ENCODE measurements at regions not wholly inside any gene's neighbourhood (a gene's known extent, or its start where the extent isn't known, plus 50 kb on each side); places are given as distances from the start of the nearest gene placed in this dataset.

DNA sequence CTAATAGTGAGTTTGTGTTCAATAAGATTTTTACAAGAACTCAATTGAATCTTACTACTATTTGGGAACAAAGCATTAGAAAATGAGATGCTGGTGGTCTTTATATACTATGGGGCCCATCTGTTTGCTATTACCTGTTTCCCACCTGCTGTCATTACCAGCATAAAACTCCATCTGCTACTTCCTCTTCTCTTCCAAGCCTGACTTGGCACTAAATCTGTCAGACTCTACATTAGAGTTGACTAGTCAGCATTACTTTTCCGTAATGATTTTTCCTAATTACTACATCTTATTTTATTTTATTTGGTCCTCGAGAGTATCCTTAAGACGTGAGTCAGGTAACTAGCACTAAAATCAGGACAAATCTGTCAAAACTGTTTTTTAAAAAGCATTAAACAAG is 68.1 kb upstream of the KRR1 start:
- TF ChIP-seq CTCF (IDR thresholded peaks at IDR 0.05; ENCODE audit: borderline replicate concordance, extremely low read depth, insufficient read depth) = no peak
- H3K4me3 ChIP-seq (ENCODE audit: low read length in 3 of 3) = no peak overlapping the region
- intact Hi-C loops (cut with DNase I) = no loop called here
- no peak overlapping the region for H3K27ac ChIP-seq (ENCODE audit: low read depth in 2 of 2, low read length in 2 of 2)
- H3K27me3 ChIP-seq (ENCODE audit: control insufficient read depth, insufficient read depth, low read length) = no peaks in the 10 kb centered on the region
- H3K9ac ChIP-seq (ENCODE audit: low read length in 3 of 3) = no peak overlapping the region
- DNase-seq (no peak), FAIRE-seq (no peak)
- H3K9me3 ChIP-seq (ENCODE audit: control insufficient read depth in 2 of 3, insufficient read depth in 1 of 3, low read length in 3 of 3) = no peaks in the 10 kb centered on the region
- H3K36me3 ChIP-seq (ENCODE audit: control insufficient read depth in 2 of 3, insufficient read depth in 3 of 3, low read length in 3 of 3) = no peaks in the 10 kb centered on the region
- H3K4me1 ChIP-seq (ENCODE audit: control insufficient read depth in 2 of 3, insufficient read depth in 2 of 3, low read depth in 1 of 3, low read length in 3 of 3) = no peaks in the 10 kb centered on the region

DNA sequence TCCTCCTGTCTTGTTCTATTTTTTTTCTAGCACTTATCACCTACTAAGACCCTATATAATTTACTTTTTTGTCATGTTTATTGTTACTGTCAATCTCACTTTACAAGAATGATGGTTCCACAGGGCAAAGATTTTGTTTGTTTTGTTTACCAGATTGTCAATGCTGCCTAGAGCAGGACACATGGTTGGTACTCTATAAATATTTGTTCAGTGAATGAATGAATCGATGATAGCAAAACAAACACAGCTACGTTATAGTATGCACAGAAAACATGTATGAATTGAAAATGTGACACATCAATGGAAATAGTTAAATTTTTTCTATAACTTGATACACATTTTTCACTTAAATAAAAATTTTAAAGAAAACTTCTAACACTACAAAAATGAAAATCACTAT is 67.1 kb upstream of the KRR1 start:
- no peaks in the 10 kb centered on the region for H3K27me3 ChIP-seq (ENCODE audit: control insufficient read depth, insufficient read depth, low read length)
- H3K36me3 ChIP-seq (ENCODE audit: control insufficient read depth in 2 of 3, insufficient read depth in 3 of 3, low read length in 3 of 3) = no peaks in the 10 kb centered on the region
- H3K27ac ChIP-seq (ENCODE audit: low read depth in 2 of 2, low read length in 2 of 2) = no peak overlapping the region
- H3K4me1 ChIP-seq (ENCODE audit: control insufficient read depth in 2 of 3, insufficient read depth in 2 of 3, low read depth in 1 of 3, low read length in 3 of 3) = no peaks in the 10 kb centered on the region
- H3K4me3 ChIP-seq (ENCODE audit: low read length in 3 of 3) = no peak overlapping the region
- FAIRE-seq (no peak), DNase-seq (no peak)
- no peaks in the 10 kb centered on the region for H3K9me3 ChIP-seq (ENCODE audit: control insufficient read depth in 2 of 3, insufficient read depth in 1 of 3, low read length in 3 of 3)
- intact Hi-C loops (cut with DNase I) = no loop called here
- no peak for TF ChIP-seq CTCF (IDR thresholded peaks at IDR 0.05; ENCODE audit: borderline replicate concordance, extremely low read depth, insufficient read depth)
- H3K9ac ChIP-seq (ENCODE audit: low read length in 3 of 3) = no peak overlapping the region

DNA sequence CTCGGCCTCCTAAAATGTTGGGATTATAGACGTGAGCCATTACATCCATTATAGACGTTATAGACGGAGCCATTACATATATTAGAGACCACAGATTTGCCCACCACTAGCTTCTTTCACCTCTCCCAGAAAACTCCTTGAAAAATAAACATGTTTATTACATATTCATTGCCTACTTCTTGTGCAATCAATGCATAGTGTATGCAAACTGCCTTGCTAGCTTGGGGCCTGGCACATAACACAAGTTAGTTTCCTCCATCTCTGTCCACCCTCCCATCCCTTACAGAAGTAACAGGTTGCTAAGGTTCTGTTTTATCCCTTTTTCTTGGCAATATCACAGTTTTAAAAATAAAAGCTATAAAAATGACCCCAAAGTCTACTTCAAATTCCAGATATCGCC is 66.4 kb upstream of the KRR1 start:
- DNase-seq (no peak), FAIRE-seq (no peak)
- Histone ChIP-seq H3K9ac (ENCODE audit: low read length in 3 of 3) (no peak overlapping the region), H3K27ac (ENCODE audit: low read depth in 2 of 2, low read length in 2 of 2) (no peak overlapping the region), H3K36me3 (ENCODE audit: control insufficient read depth in 2 of 3, insufficient read depth in 3 of 3, low read length in 3 of 3) (no peaks in the 10 kb centered on the region), H3K4me1 (ENCODE audit: control insufficient read depth in 2 of 3, insufficient read depth in 2 of 3, low read depth in 1 of 3, low read length in 3 of 3) (no peaks in the 10 kb centered on the region), H3K4me3 (ENCODE audit: low read length in 3 of 3) (no peak overlapping the region), H3K27me3 (ENCODE audit: control insufficient read depth, insufficient read depth, low read length) (no peaks in the 10 kb centered on the region), H3K9me3 (ENCODE audit: control insufficient read depth in 2 of 3, insufficient read depth in 1 of 3, low read length in 3 of 3) (no peaks in the 10 kb centered on the region)
- intact Hi-C loops (cut with DNase I) = no loop called here
- no peak for TF ChIP-seq CTCF (IDR thresholded peaks at IDR 0.05; ENCODE audit: borderline replicate concordance, extremely low read depth, insufficient read depth)

DNA sequence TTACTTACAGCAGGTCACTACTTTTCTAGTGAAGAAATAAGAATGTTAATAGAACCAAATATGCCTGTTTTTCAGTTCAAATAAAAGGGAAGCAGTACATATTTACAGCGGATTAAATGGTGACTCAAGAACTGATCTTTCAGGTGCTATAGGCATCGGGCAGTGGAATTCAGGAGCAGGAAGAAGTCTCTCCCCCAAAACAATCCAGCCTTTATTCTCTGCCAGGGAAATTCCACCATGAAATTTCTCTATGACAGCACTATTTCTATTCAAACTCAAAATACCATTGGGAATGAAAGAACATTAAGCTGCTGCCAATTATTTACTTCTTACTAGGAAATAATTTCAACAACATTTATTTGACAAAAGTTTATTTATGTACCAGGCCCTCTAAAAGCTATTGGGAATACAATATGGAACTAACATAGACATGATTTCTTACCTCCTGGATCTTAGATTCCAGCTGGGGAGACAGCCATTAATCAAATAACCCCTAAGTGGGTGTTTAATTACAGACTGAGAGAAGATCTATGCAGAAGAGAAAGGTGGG is 60.3 kb upstream of the KRR1 start:
- Histone ChIP-seq H3K4me3 (ENCODE audit: low read length in 3 of 3) (no peak overlapping the region), H3K4me1 (ENCODE audit: control insufficient read depth in 2 of 3, insufficient read depth in 2 of 3, low read depth in 1 of 3, low read length in 3 of 3) (no peaks in the 10 kb centered on the region), H3K27me3 (ENCODE audit: control insufficient read depth, insufficient read depth, low read length) (no peaks in the 10 kb centered on the region), H3K36me3 (ENCODE audit: control insufficient read depth in 2 of 3, insufficient read depth in 3 of 3, low read length in 3 of 3) (no peaks in the 10 kb centered on the region), H3K27ac (ENCODE audit: low read depth in 2 of 2, low read length in 2 of 2) (no peak overlapping the region), H3K9ac (ENCODE audit: low read length in 3 of 3) (no peak overlapping the region), H3K9me3 (ENCODE audit: control insufficient read depth in 2 of 3, insufficient read depth in 1 of 3, low read length in 3 of 3) (no peaks in the 10 kb centered on the region)
- DNase-seq = no peak
- intact Hi-C loops (cut with DNase I) = no loop called here
- TF ChIP-seq CTCF (IDR thresholded peaks at IDR 0.05; ENCODE audit: borderline replicate concordance, extremely low read depth, insufficient read depth) = no peak
- no peak for FAIRE-seq

Data from kidney (tissue), 13 donors.